Brain microvascular endothelial cell (primary cell): ENCODE measurements at regions not wholly inside any gene's neighbourhood (a gene's known extent, or its start where the extent isn't known, plus 50 kb on each side); places are given as distances from the start of the nearest gene placed in this dataset.
A peak's percentile ranks its signal among the peaks of the same experiment; 100 is the strongest.

Experiments
- DNase-seq: peaks from one replicate; pipeline ENCODE4 v3.0.0-alpha.2; 2020
- H3K27ac ChIP-seq: fragments of 250-450 bp; sonication (Bioruptor Pico); 2 replicates; pipeline ENCODE4 v1.5.1; 2020; ENCODE audit warnings: mild to moderate bottlenecking, moderate library complexity
- H3K27me3 ChIP-seq: fragments of 250-450 bp; sonication (Bioruptor Pico); replicated peaks from 2 replicates; pipeline ENCODE4 v1.5.1; 2020; ENCODE audit warnings: mild to moderate bottlenecking
- H3K36me3 ChIP-seq: fragments of 250-450 bp; sonication (Bioruptor Pico); replicated peaks from 2 replicates; pipeline ENCODE4 v1.5.1; 2020; ENCODE audit warnings: mild to moderate bottlenecking
- H3K4me3 ChIP-seq: 2 replicates; pipeline ENCODE4 v1.5.1; 2011; ENCODE audit warnings: low read depth, mild to moderate bottlenecking, control low read depth, low read length, moderate library complexity
- CTCF ChIP-seq: IDR thresholded peaks from 2 replicates; pipeline ENCODE4 v1.5.1; 2011; ENCODE audit warnings: low read depth, mild to moderate bottlenecking, moderate library complexity, low read length, control low read depth, inconsistent platforms; ENCODE audit errors: missing control alignments
- in situ Hi-C: cut with HindIII; loops from 2 replicates; pipeline ENCODE4 v1.10.0; 2017; ENCODE audit warnings: low sequenced_read_pairs, low pct_ligation_motif_present

- in situ Hi-C loops, result loop anchor here (25.0 kb wide), 2 partner anchors 172 to 497 kb away; partner anchors contain the start of gene IL6
- Histone ChIP-seq H3K36me3 (no peaks in the 10 kb centered on the region), H3K27ac (peak overlapping the region; percentile 99), H3K4me3 (no peak overlapping the region), H3K27me3 (no peaks in the 10 kb centered on the region)
- no peak for TF ChIP-seq CTCF
- DNase-seq, result peak; percentile 45
Measured at GRCh38 chr7:22565315-22565811, 65.4 kb upstream of the STEAP1B start.

- in situ Hi-C loops, result loop anchor here (25.0 kb wide), 2 partner anchors 173 to 498 kb away; partner anchors contain the start of gene IL6
- Histone ChIP-seq H3K36me3 (no peaks in the 10 kb centered on the region), H3K4me3 (peak overlapping the region; percentile 10), H3K27me3 (no peaks in the 10 kb centered on the region), H3K27ac (peak overlapping the region; percentile 99)
- no peak for TF ChIP-seq CTCF
- peak; percentile 95 for DNase-seq
Measured at GRCh38 chr7:22564511-22565045, 64.6 kb upstream of the STEAP1B start.

GRCh38 chr7:22563621-22564241, 63.7 kb upstream of the STEAP1B start:
- no peak for TF ChIP-seq CTCF
- DNase-seq, result peak; percentile 31
- Histone ChIP-seq H3K4me3 (peak overlapping the region; percentile 44), H3K27me3 (no peaks in the 10 kb centered on the region), H3K27ac (peak overlapping the region; percentile 99), H3K36me3 (no peaks in the 10 kb centered on the region)
- in situ Hi-C loops, result loop anchor here (25.0 kb wide), 2 partner anchors 174 to 499 kb away; partner anchors contain the start of gene IL6

GRCh38 chr7:22563032-22563501, 63.1 kb upstream of the STEAP1B start:
- H3K27ac ChIP-seq, result peak overlapping the region; percentile 99
- H3K36me3 ChIP-seq, result no peaks in the 10 kb centered on the region
- DNase-seq, result peak; percentile 45

DNA sequence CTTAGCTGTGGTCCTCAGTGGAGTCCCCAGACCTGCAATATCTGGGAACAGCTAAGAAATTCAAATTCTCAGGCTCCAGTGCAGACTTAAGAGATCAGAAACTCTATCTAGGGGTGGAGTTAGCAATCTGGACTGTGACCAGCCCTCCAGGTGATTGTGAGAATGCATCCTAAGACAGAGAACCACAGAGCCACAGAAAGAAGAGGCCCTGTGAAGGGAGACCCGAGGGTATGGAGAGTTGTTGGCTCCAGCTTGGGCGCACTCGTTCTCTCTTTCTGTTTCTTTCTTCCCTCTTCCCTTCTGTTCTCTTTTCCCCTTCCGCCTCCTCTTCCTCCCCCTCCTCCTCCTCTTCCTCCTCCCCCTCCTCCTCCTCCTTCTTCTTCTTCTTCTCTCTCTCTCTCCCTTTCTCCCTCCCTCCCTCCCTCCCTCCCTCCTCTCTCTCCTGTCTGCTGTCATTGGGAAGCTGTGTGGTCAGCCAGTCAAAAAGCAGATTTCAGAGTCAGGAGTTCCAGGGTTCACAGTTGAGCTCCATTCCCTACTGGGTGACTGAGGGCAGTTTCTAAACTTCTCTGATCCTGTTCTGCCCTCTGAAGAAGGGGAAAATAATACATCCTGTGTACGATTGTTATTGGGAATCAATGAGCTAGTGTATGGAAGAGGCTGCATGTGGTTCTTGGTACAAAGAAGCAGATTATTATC, 62.1 kb upstream of the STEAP1B start:
- Histone ChIP-seq H3K4me3 (peak overlapping the region; percentile 6), H3K27me3 (no peaks in the 10 kb centered on the region), H3K27ac (peak overlapping the region; percentile 99), H3K36me3 (no peaks in the 10 kb centered on the region)
- in situ Hi-C loops, result loop anchor here (25.0 kb wide), 2 partner anchors 175 to 500 kb away; partner anchors contain the start of gene IL6
- no peak for TF ChIP-seq CTCF
- DNase-seq, result peak; percentile 52

More at GRCh38 chr7:22563032-22563501, 63.1 kb upstream of the STEAP1B start:
- Histone ChIP-seq H3K4me3 (peak overlapping the region; percentile 44), H3K27me3 (no peaks in the 10 kb centered on the region)
- in situ Hi-C loops, result loop anchor here (25.0 kb wide), 2 partner anchors 174 to 499 kb away; partner anchors contain the start of gene IL6
- no peak for TF ChIP-seq CTCF
